H1 (cell line): ENCODE measurements at regions not wholly inside any gene's neighbourhood (a gene's known extent, or its start where the extent isn't known, plus 50 kb on each side); places are given as distances from the start of the nearest gene placed in this dataset.

Source experiments
- CHD2 ChIP-seq: IDR thresholded peaks from 2 replicates; pipeline ENCODE4 v1.6.1; 2012; ENCODE audit warnings: low read length, improper control_type of control experiment
- CREB1 ChIP-seq: IDR thresholded peaks from 2 replicates; pipeline ENCODE4 v1.6.1; 2012; ENCODE audit warnings: inconsistent platforms
- RAD21 ChIP-seq, 2 experiments: IDR thresholded peaks in 1 of 2; conservative IDR thresholded peaks in 1 of 2; 2 replicates each; pipeline ENCODE4 v1.6.1; 2011; ENCODE audit warnings: low read depth in 2 of 2, low read length in 2 of 2, improper control_type of control experiment in 1 of 2, inconsistent platforms in 1 of 2, mild to moderate bottlenecking in 1 of 2, moderate library complexity in 1 of 2
- SIRT6 ChIP-seq: IDR thresholded peaks from one replicate; pipeline ENCODE4 v1.7.1; 2012; ENCODE audit warnings: low read length, inconsistent platforms

DNA sequence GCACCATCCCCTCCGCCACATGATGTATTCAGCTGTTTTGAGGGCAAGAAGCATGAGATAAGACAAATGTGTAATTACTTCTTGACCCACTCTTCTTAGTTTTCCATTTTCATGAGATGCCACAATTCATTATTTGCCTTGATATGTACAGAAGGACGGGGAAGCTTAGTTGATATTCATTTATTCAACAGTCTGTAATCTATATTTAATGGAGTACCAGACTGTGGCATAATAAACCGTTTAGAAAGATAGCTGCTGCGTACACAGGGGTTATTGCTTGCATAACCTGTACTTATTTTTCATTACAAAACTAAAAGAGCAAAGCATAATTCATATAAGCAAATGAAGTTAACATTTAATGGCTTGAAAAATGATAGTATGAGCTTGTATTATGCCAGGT, 466.4 kb upstream of the GYPC start (continued):
- TF ChIP-seq CREB1, result no peak
- no peak for TF ChIP-seq CHD2
- no peak for TF ChIP-seq RAD21 (IDR thresholded peaks at IDR 0.05 in 1 of 2, conservative IDR thresholded peaks at IDR 0.05 in 1 of 2; ENCODE audit: low read depth in 2 of 2, low read length in 2 of 2)
- TF ChIP-seq SIRT6, result no peak
